Epithelial cell of proximal tubule (primary cell): ENCODE measurements at regions not wholly inside any gene's neighbourhood (a gene's known extent, or its start where the extent isn't known, plus 50 kb on each side); places are given as distances from the start of the nearest gene placed in this dataset.

Source experiments
- DNase-seq: peaks from one replicate; pipeline ENCODE4 v3.0.0-alpha.2; 2011; ENCODE audit warnings: low read depth
- H3K4me3 ChIP-seq: 2 replicates; pipeline ENCODE4 v1.5.1; 2011; ENCODE audit warnings: low read depth, mild to moderate bottlenecking, low read length
- TF ChIP-seq, protein P1 (sequence below): conservative IDR thresholded peaks from 2 replicates; pipeline ENCODE4 v1.5.1; 2012; ENCODE audit warnings: low read depth, mild to moderate bottlenecking, low read length

- TF ChIP-seq, protein P1, sequence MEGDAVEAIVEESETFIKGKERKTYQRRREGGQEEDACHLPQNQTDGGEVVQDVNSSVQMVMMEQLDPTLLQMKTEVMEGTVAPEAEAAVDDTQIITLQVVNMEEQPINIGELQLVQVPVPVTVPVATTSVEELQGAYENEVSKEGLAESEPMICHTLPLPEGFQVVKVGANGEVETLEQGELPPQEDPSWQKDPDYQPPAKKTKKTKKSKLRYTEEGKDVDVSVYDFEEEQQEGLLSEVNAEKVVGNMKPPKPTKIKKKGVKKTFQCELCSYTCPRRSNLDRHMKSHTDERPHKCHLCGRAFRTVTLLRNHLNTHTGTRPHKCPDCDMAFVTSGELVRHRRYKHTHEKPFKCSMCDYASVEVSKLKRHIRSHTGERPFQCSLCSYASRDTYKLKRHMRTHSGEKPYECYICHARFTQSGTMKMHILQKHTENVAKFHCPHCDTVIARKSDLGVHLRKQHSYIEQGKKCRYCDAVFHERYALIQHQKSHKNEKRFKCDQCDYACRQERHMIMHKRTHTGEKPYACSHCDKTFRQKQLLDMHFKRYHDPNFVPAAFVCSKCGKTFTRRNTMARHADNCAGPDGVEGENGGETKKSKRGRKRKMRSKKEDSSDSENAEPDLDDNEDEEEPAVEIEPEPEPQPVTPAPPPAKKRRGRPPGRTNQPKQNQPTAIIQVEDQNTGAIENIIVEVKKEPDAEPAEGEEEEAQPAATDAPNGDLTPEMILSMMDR, result no peak
- DNase-seq, result no peak
- H3K4me3 ChIP-seq, result no peak overlapping the region
Observed at GRCh38 chr4:16302648-16303047, 76.4 kb upstream of the TAPT1 start.

DNA sequence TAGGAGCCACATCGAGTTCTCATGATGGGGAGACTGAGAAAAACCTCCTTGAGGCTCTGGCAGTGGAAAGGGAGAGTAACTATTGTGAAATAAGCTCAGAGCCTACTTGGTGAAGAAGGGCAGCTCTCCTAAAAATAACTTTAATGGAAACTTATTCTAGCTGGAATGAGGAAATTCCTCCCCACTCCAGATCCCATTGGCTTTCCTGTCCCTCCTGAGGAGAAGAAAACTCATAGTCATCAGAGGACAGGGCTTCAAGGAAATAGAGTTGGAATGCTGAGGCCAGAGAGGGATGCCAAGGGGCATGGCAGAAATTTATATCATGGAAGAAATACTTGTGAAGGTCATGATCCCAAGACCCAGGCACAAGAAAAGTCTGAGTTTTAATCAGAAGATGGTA lies 70.7 kb upstream of the TAPT1 start:
- no peak overlapping the region for H3K4me3 ChIP-seq
- TF ChIP-seq, protein P1, result no peak
- no peak for DNase-seq

DNA sequence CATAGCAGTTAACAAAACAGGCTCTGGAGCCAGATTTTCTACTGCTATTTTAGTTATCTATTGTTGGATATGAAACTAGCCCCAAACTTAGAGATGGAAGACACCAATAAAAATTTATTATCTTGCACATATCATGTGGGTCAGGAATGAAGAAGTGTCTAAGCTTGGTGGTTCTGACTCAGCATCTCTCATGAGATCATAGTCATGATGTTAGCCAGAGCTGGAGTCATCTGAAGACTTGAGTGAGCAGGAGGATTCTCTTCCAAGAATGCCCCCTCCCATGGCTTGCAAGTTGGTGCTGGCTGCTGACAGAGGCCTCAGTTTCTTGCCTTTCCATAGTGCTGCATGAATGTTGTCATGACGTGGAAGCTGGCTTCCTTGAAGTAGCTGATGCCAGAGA lies 68.2 kb upstream of the TAPT1 start:
- DNase-seq, result peak; percentile 66
- H3K4me3 ChIP-seq, result no peak overlapping the region
- TF ChIP-seq, protein P1, result no peak

DNA sequence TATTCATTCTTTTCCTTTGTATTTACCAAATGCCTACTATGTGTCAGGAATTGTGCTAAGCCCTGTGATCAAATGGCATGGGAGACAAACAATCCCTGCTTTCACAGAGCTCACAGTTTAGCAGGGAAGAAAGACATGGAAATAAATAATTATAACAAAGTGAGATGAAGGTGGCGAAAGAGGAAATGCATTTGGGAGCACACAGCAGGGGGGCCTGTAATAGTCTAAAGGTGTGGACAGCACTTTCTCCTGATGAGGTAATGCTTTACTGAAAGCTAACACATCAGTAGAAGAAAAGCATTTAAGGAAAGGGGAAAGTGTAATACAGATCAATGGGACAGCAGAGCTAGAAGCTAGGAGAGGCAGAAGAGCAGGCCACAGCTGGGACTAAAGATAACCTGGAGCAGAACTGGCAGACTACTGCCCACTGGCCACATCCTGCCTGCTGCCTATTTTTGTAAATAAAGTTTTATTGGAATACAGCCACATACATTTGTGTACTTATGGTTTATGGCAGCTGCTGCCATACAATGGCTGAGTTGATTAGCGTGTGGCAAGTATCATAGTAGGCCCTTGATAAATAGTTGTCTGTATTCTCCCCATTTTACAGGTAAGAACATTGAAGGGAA lies 67.1 kb upstream of the TAPT1 start:
- TF ChIP-seq, protein P1, result no peak
- no peak for DNase-seq

DNA sequence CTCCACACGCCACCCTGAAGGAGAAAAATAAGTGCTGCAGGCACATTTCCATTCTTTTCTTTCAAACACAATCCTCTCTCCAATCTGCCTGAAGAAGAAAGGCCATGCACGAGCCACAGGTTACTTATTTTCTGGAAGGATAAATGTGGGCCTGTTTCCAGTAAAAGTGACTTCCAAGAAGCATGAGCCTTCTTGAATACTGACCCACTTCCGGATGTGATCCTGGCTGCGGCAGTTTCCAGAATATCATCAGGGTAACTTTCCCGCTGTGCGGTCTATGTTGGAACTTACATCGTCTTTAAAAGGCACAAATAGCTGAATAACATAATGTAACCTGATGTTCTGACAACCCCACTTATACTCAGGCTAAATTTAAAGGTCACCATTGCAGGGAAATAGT lies 66.3 kb upstream of the TAPT1 start:
- no peak overlapping the region for H3K4me3 ChIP-seq
- TF ChIP-seq, protein P1, result no peak
- no peak for DNase-seq

More for the DNA sequence above, 67.1 kb upstream of the TAPT1 start:
- H3K4me3 ChIP-seq, result no peak overlapping the region

- DNase-seq, result no peak
- no peak overlapping the region for H3K4me3 ChIP-seq
- TF ChIP-seq, protein P1, result no peak
Observed at GRCh38 chr4:16290681-16291420, 64.6 kb upstream of the TAPT1 start.
